ENCODE measurements at regions not wholly inside any gene's neighbourhood (a gene's known extent, or its start where the extent isn't known, plus 50 kb on each side); places are given as distances from the start of the nearest gene placed in this dataset.
"Not testable (repeated sequence)": the region's sequence is repeated elsewhere in the genome, so short reads cannot be mapped to it uniquely, and the experiment has no call there.

- Histone ChIP-seq H3K9ac (ENCODE audit: low read length) (no peak overlapping the region), H2AFZ (ENCODE audit: low read depth, low read length) (no peak overlapping the region), H3K27me3 (ENCODE audit: insufficient read depth, low read length) (no peaks in the 10 kb centered on the region), H3K27ac (ENCODE audit: low read depth, low read length) (no peak overlapping the region), H3K9me3 (ENCODE audit: insufficient read depth, low read depth, low read length) (peaks cover 4% of the 10 kb centered on the region), H3K4me3 (ENCODE audit: insufficient read depth, low read depth, low read length) (no peak overlapping the region), H4K20me1 (ENCODE audit: insufficient read depth, low read length) (no peaks in the 10 kb centered on the region), H3K36me3 (ENCODE audit: insufficient read depth, low read length) (no peaks in the 10 kb centered on the region), H3K79me2 (ENCODE audit: insufficient read depth, low read length) (no peaks in the 10 kb centered on the region), H3K4me2 (ENCODE audit: low read length) (no peak overlapping the region), H3K4me1 (ENCODE audit: insufficient read depth, low read length) (no peaks in the 10 kb centered on the region)
- FAIRE-seq (no peak), DNase-seq (ENCODE audit: low read depth) (no peak)
- Mint-ChIP-seq H3K9me3 (ENCODE audit: unreplicated experiment) (peaks cover 13% of the 10 kb centered on the region), H3K27me3 (ENCODE audit: low read depth, unreplicated experiment) (no peaks in the 10 kb centered on the region), H3K27ac (ENCODE audit: unreplicated experiment) (no peak overlapping the region), H3K36me3 (ENCODE audit: low read depth, unreplicated experiment) (no peaks in the 10 kb centered on the region), H3K4me1 (ENCODE audit: low read depth, unreplicated experiment) (no peaks in the 10 kb centered on the region), H3K4me3 (ENCODE audit: unreplicated experiment) (no peak overlapping the region)
- no peak for TF ChIP-seq EZH2 (IDR thresholded peaks at IDR 0.05; ENCODE audit: insufficient read depth, low read length)
Measured at GRCh38 chr4:67282749-67283148, 262.6 kb downstream of the CENPC start.

- no peak overlapping the region for H3K27ac ChIP-seq (ENCODE audit: low read depth, low read length)
- FAIRE-seq (no peak), DNase-seq (ENCODE audit: low read depth) (no peak)
- no peak overlapping the region for H3K4me3 ChIP-seq (ENCODE audit: insufficient read depth, low read depth, low read length)
- peaks cover 5% of the 10 kb centered on the region for H3K9me3 Mint-ChIP-seq (ENCODE audit: unreplicated experiment)
- H3K4me3 Mint-ChIP-seq (ENCODE audit: unreplicated experiment), result no peak overlapping the region
- H3K4me2 ChIP-seq (ENCODE audit: low read length), result no peak overlapping the region
- no peaks in the 10 kb centered on the region for H3K4me1 Mint-ChIP-seq (ENCODE audit: low read depth, unreplicated experiment)
- H3K36me3 Mint-ChIP-seq (ENCODE audit: low read depth, unreplicated experiment), result no peaks in the 10 kb centered on the region
- no peak overlapping the region for H3K9ac ChIP-seq (ENCODE audit: low read length)
- H3K79me2 ChIP-seq (ENCODE audit: insufficient read depth, low read length), result no peaks in the 10 kb centered on the region
- H3K27ac Mint-ChIP-seq (ENCODE audit: unreplicated experiment), result no peak overlapping the region
- no peak overlapping the region for H2AFZ ChIP-seq (ENCODE audit: low read depth, low read length)
- H3K27me3 Mint-ChIP-seq (ENCODE audit: low read depth, unreplicated experiment), result peaks cover 4% of the 10 kb centered on the region
- no peaks in the 10 kb centered on the region for H3K9me3 ChIP-seq (ENCODE audit: insufficient read depth, low read depth, low read length)
- H3K4me1 ChIP-seq (ENCODE audit: insufficient read depth, low read length), result no peaks in the 10 kb centered on the region
- H3K27me3 ChIP-seq (ENCODE audit: insufficient read depth, low read length), result no peaks in the 10 kb centered on the region
- H4K20me1 ChIP-seq (ENCODE audit: insufficient read depth, low read length), result no peaks in the 10 kb centered on the region
- H3K36me3 ChIP-seq (ENCODE audit: insufficient read depth, low read length), result no peaks in the 10 kb centered on the region
- TF ChIP-seq CTCF (IDR thresholded peaks at IDR 0.05; ENCODE audit: insufficient read depth, low read depth, low read length) (no peak), EZH2 (IDR thresholded peaks at IDR 0.05; ENCODE audit: insufficient read depth, low read length) (no peak)
Measured at GRCh38 chr4:67275179-67275750, 270.0 kb downstream of the CENPC start.

- H3K36me3 ChIP-seq (ENCODE audit: insufficient read depth, low read length); H3K9ac ChIP-seq (ENCODE audit: low read length); H4K20me1 ChIP-seq (ENCODE audit: insufficient read depth, low read length); FAIRE-seq; H3K4me3 Mint-ChIP-seq (ENCODE audit: unreplicated experiment); H3K4me3 ChIP-seq (ENCODE audit: insufficient read depth, low read depth, low read length); H3K4me1 Mint-ChIP-seq (ENCODE audit: low read depth, unreplicated experiment); H3K9me3 ChIP-seq (ENCODE audit: insufficient read depth, low read depth, low read length); H3K27me3 Mint-ChIP-seq (ENCODE audit: low read depth, unreplicated experiment); H3K4me1 ChIP-seq (ENCODE audit: insufficient read depth, low read length); H3K27ac ChIP-seq (ENCODE audit: low read depth, low read length); H3K4me2 ChIP-seq (ENCODE audit: low read length); H3K27ac Mint-ChIP-seq (ENCODE audit: unreplicated experiment); H3K9me3 Mint-ChIP-seq (ENCODE audit: unreplicated experiment); H2AFZ ChIP-seq (ENCODE audit: low read depth, low read length); DNase-seq (ENCODE audit: low read depth); H3K79me2 ChIP-seq (ENCODE audit: insufficient read depth, low read length); H3K36me3 Mint-ChIP-seq (ENCODE audit: low read depth, unreplicated experiment); H3K27me3 ChIP-seq (ENCODE audit: insufficient read depth, low read length): not testable (repeated sequence)
Measured at GRCh38 chr4:67274671-67275070, 270.6 kb downstream of the CENPC start.

Data from astrocyte (in vitro differentiated cells and primary cell).